HEK293 (cell line): ENCODE measurements at regions not wholly inside any gene's neighbourhood (a gene's known extent, or its start where the extent isn't known, plus 50 kb on each side); places are given as distances from the start of the nearest gene placed in this dataset.

Experiments
- CTCF ChIA-PET: fragments of 350-600 bp; formaldehyde crosslinking; extraction: SDS; loops from one replicate; lab custom pipeline; 2021; ENCODE audit warnings: antibody characterized with exemption; lab: Yijun Ruan, JAX
- POLR2A ChIA-PET: fragments of 300-600 bp; formaldehyde crosslinking; extraction: SDS; loops from one replicate; lab custom pipeline; 2020; ENCODE audit warnings: antibody characterized with exemption, inconsistent platforms; lab: Yijun Ruan, JAX
- H3K27ac ChIP-seq: fragments of 200-500 bp; sonication (Bioruptor generic); 2 replicates; pipeline ENCODE4 v1.5.1; 2014; ENCODE audit warnings: low read depth, low read length, control low read depth, inconsistent platforms; ENCODE audit errors: extremely low read depth
- H3K36me3 ChIP-seq, 2 experiments: fragments of 200-500 bp in 1 of 2; sonication (Bioruptor generic) in 1 of 2; 1 replicate in 1 of 2; 2 replicates in 1 of 2; pipeline ENCODE4 v1.5.1; 2014 to 2017; ENCODE audit warnings: inconsistent platforms in 2 of 2, low read length in 2 of 2; ENCODE audit not compliant: control insufficient read depth in 2 of 2, insufficient read depth in 1 of 2
- H3K4me1 ChIP-seq: fragments of 200-500 bp; sonication (Bioruptor generic); 2 replicates; pipeline ENCODE4 v1.5.1; 2014; ENCODE audit warnings: mild to moderate bottlenecking, low read length, inconsistent platforms; ENCODE audit not compliant: control insufficient read depth, insufficient read depth
- H3K4me3 ChIP-seq: 2 replicates; pipeline ENCODE4 v1.5.1; 2011; ENCODE audit warnings: low read depth, mild to moderate bottlenecking, control low read depth, low read length, moderate library complexity
- H3K9me3 ChIP-seq: fragments of 200-500 bp; sonication (Bioruptor generic); 2 replicates; pipeline ENCODE4 v1.5.1; 2014; ENCODE audit warnings: low read depth, low read length, inconsistent platforms; ENCODE audit not compliant: control insufficient read depth, insufficient read depth
- GLIS2 ChIP-seq: fragments of 450-650 bp; formaldehyde crosslinking; IDR thresholded peaks from 2 replicates; pipeline ENCODE4 v1.5.1; 2016; ENCODE audit warnings: missing biosample characterization, missing genetic modification characterization
- MEIS1 ChIP-seq: sonication (generic); formaldehyde crosslinking; IDR thresholded peaks from 2 replicates; pipeline ENCODE4 v1.8.1; 2022; ENCODE audit warnings: missing genetic modification reagents, mild to moderate bottlenecking, borderline replicate concordance
- PATZ1 ChIP-seq: fragments of 450-650 bp; formaldehyde crosslinking; IDR thresholded peaks from 2 replicates; pipeline ENCODE4 v1.5.1; 2016; ENCODE audit warnings: missing biosample characterization, missing genetic modification characterization
- REPIN1 ChIP-seq: fragments of 450-650 bp; formaldehyde crosslinking; IDR thresholded peaks from 2 replicates; pipeline ENCODE4 v1.5.1; 2017; ENCODE audit warnings: missing biosample characterization, missing genetic modification characterization, low read depth
- SCRT1 ChIP-seq: fragments of 450-650 bp; formaldehyde crosslinking; IDR thresholded peaks from 2 replicates; pipeline ENCODE4 v1.5.1; 2016; ENCODE audit warnings: missing biosample characterization, missing genetic modification characterization, borderline replicate concordance
- SCRT2 ChIP-seq: fragments of 450-650 bp; formaldehyde crosslinking; IDR thresholded peaks from 2 replicates; pipeline ENCODE4 v1.5.1; 2016; ENCODE audit warnings: missing biosample characterization, missing genetic modification characterization
- TSHZ1 ChIP-seq: fragments of 450-650 bp; formaldehyde crosslinking; IDR thresholded peaks from 2 replicates; pipeline ENCODE4 v1.5.1; 2016; ENCODE audit warnings: missing biosample characterization, missing genetic modification characterization, borderline replicate concordance
- ZFP3 ChIP-seq: fragments of 450-650 bp; formaldehyde crosslinking; IDR thresholded peaks from 2 replicates; pipeline ENCODE4 v1.5.1; 2016; ENCODE audit warnings: low read depth, missing biosample characterization, missing genetic modification characterization
- ZNF10 ChIP-seq: fragments of 450-650 bp; formaldehyde crosslinking; IDR thresholded peaks from 2 replicates; pipeline ENCODE4 v1.5.1; 2017; ENCODE audit warnings: missing biosample characterization, missing genetic modification characterization
- ZNF114 ChIP-seq: fragments of 450-650 bp; formaldehyde crosslinking; IDR thresholded peaks from 2 replicates; pipeline ENCODE4 v1.5.0; 2017; ENCODE audit warnings: missing biosample characterization, missing genetic modification characterization
- ZNF18 ChIP-seq: fragments of 450-650 bp; formaldehyde crosslinking; IDR thresholded peaks from 2 replicates; pipeline ENCODE4 v1.5.1; 2016; ENCODE audit warnings: missing biosample characterization, missing genetic modification characterization
- ZNF221 ChIP-seq: fragments of 450-650 bp; formaldehyde crosslinking; IDR thresholded peaks from 2 replicates; pipeline ENCODE4 v1.5.1; 2017; ENCODE audit warnings: missing biosample characterization, missing genetic modification characterization, borderline replicate concordance
- ZNF248 ChIP-seq: fragments of 450-650 bp; formaldehyde crosslinking; IDR thresholded peaks from 2 replicates; pipeline ENCODE4 v1.5.1; 2017; ENCODE audit warnings: missing biosample characterization, missing genetic modification characterization
- ZNF292 ChIP-seq: fragments of 450-650 bp; formaldehyde crosslinking; IDR thresholded peaks from 2 replicates; pipeline ENCODE4 v1.5.1; 2016; ENCODE audit warnings: low read depth, missing biosample characterization, missing genetic modification characterization, borderline replicate concordance
- ZNF302 ChIP-seq: fragments of 450-650 bp; formaldehyde crosslinking; IDR thresholded peaks from 2 replicates; pipeline ENCODE4 v1.5.1; 2016; ENCODE audit warnings: missing biosample characterization, missing genetic modification characterization, low read depth
- ZNF350 ChIP-seq: fragments of 450-650 bp; formaldehyde crosslinking; IDR thresholded peaks from 2 replicates; pipeline ENCODE4 v1.5.0; 2017; ENCODE audit warnings: missing biosample characterization, mild to moderate bottlenecking, missing genetic modification characterization
- ZNF391 ChIP-seq: fragments of 450-650 bp; formaldehyde crosslinking; IDR thresholded peaks from 2 replicates; pipeline ENCODE4 v1.5.1; 2016; ENCODE audit warnings: low read depth, missing biosample characterization, missing genetic modification characterization, borderline replicate concordance
- ZNF488 ChIP-seq: fragments of 450-650 bp; formaldehyde crosslinking; IDR thresholded peaks from 2 replicates; pipeline ENCODE4 v1.5.1; 2016; ENCODE audit warnings: missing biosample characterization, missing genetic modification characterization
- ZNF513 ChIP-seq: fragments of 450-650 bp; IDR thresholded peaks from 2 replicates; pipeline ENCODE4 v1.5.1; 2018; ENCODE audit warnings: missing biosample characterization, missing genetic modification characterization
- ZNF530 ChIP-seq: fragments of 450-650 bp; formaldehyde crosslinking; IDR thresholded peaks from 2 replicates; pipeline ENCODE4 v1.5.1; 2016; ENCODE audit warnings: low read depth, missing biosample characterization, missing genetic modification characterization
- ZNF560 ChIP-seq: fragments of 450-650 bp; formaldehyde crosslinking; IDR thresholded peaks from 2 replicates; pipeline ENCODE4 v1.5.1; 2017; ENCODE audit warnings: missing biosample characterization, missing genetic modification characterization, borderline replicate concordance
- ZNF623 ChIP-seq: fragments of 450-650 bp; formaldehyde crosslinking; IDR thresholded peaks from 2 replicates; pipeline ENCODE4 v1.5.1; 2016; ENCODE audit warnings: missing biosample characterization, missing genetic modification characterization
- ZNF664 ChIP-seq: fragments of 450-650 bp; formaldehyde crosslinking; IDR thresholded peaks from 2 replicates; pipeline ENCODE4 v1.5.1; 2016; ENCODE audit warnings: missing biosample characterization, missing genetic modification characterization
- ZNF785 ChIP-seq: fragments of 450-650 bp; formaldehyde crosslinking; IDR thresholded peaks from 2 replicates; pipeline ENCODE4 v1.5.1; 2016; ENCODE audit warnings: missing biosample characterization, missing genetic modification characterization
- ZNF843 ChIP-seq: fragments of 450-650 bp; formaldehyde crosslinking; IDR thresholded peaks from 2 replicates; pipeline ENCODE4 v1.5.1; 2016; ENCODE audit warnings: missing biosample characterization, missing genetic modification characterization
- ZSCAN23 ChIP-seq: fragments of 450-650 bp; formaldehyde crosslinking; IDR thresholded peaks from 2 replicates; pipeline ENCODE4 v1.5.1; 2016; ENCODE audit warnings: missing biosample characterization, missing genetic modification characterization
- ZSCAN30 ChIP-seq: fragments of 450-650 bp; IDR thresholded peaks from 2 replicates; pipeline ENCODE4 v1.5.1; 2018; ENCODE audit warnings: missing biosample characterization, mild to moderate bottlenecking, missing genetic modification characterization, moderate library complexity

- ChIA-PET CTCF (interaction anchor here (1.2 kb wide), 1 partner anchor 19 kb away, joined by 3 read pairs; no protein-coding TSS in a partner anchor), POLR2A (no interaction called here)
- Histone ChIP-seq H3K27ac (no peak overlapping the region), H3K9me3 (no peaks in the 10 kb centered on the region), H3K4me3 (no peak overlapping the region), H3K4me1 (no peaks in the 10 kb centered on the region), H3K36me3 (no peaks in the 10 kb centered on the region)
- no peak for TF ChIP-seq ZNF843 (tag by site-specific recombination)
- TF ChIP-seq ZNF391: no peak
- TF ChIP-seq ZNF10 (tag by site-specific recombination): no peak
- no peak for TF ChIP-seq ZNF560
- no peak for TF ChIP-seq ZNF221 (tag by site-specific recombination)
- no peak for TF ChIP-seq ZFP3
- no peak for TF ChIP-seq SCRT1
- TF ChIP-seq ZSCAN30: no peak
- no peak for TF ChIP-seq ZNF114
- no peak for TF ChIP-seq PATZ1 (tag by site-specific recombination)
These were observed 763.6 kb downstream of the CDH11 start for GRCh38 chr16:64358291-64358690.

- H3K27ac ChIP-seq: no peak overlapping the region
- no peak for TF ChIP-seq GLIS2
- TF ChIP-seq REPIN1 (tag by site-specific recombination): no peak
- TF ChIP-seq ZSCAN23 (tag by site-specific recombination): no peak
- no peak for TF ChIP-seq ZNF292 (tag by site-specific recombination)
- TF ChIP-seq ZNF513 (tag by site-specific recombination): no peak
- TF ChIP-seq ZNF248 (tag by site-specific recombination): no peak
- TF ChIP-seq MEIS1 (CRISPR knock-in tag): no peak
- TF ChIP-seq ZNF18 (tag by site-specific recombination): no peak
- TF ChIP-seq ZNF530 (tag by site-specific recombination): no peak
- no peak for TF ChIP-seq TSHZ1
- no peak for TF ChIP-seq ZNF350
- no peak for TF ChIP-seq ZNF488 (tag by site-specific recombination)
- no peak for TF ChIP-seq SCRT2
- TF ChIP-seq ZNF623 (tag by site-specific recombination): no peak
- TF ChIP-seq ZNF664 (tag by site-specific recombination): no peak
- no peak for TF ChIP-seq ZNF785 (tag by site-specific recombination)
- TF ChIP-seq ZNF302 (tag by site-specific recombination): no peak
- no peak overlapping the region for H3K4me3 ChIP-seq
- ChIA-PET POLR2A (no interaction called here), CTCF (no interaction called here)
- H3K36me3 ChIP-seq: no peaks in the 10 kb centered on the region
- H3K4me1 ChIP-seq: no peaks in the 10 kb centered on the region
- H3K9me3 ChIP-seq: no peaks in the 10 kb centered on the region
These were observed 765.6 kb downstream of the CDH11 start for GRCh38 chr16:64356267-64356666.
